CD4-positive, alpha-beta T cell (primary cell): ENCODE measurements at regions not wholly inside any gene's neighbourhood (a gene's known extent, or its start where the extent isn't known, plus 50 kb on each side); places are given as distances from the start of the nearest gene placed in this dataset.
"Not testable (repeated sequence)": the region's sequence is repeated elsewhere in the genome, so short reads cannot be mapped to it uniquely, and the experiment has no call there.

Experiments used
- ATAC-seq: fragments of 200-7000 bp; cut with Tn5 transposase; one replicate; pipeline ENCODE4 v1.10.0; 2022; ENCODE audit warnings: mild to moderate bottlenecking; ENCODE audit not compliant: poor library complexity
- CTCF ChIA-PET: fragments of 350-600 bp; sonication (Branson Sonifier 250); formaldehyde crosslinking; loops from one replicate; lab custom pipeline; 2021; ENCODE audit warnings: antibody characterized with exemption, inconsistent platforms; lab: Charles Lee
- POLR2A ChIA-PET: fragments of 350-600 bp; sonication (Branson Sonifier 250); formaldehyde crosslinking; loops from one replicate; lab custom pipeline; 2021; ENCODE audit warnings: antibody characterized with exemption, inconsistent platforms; lab: Charles Lee
- DNase-seq, 14 experiments: peaks; one replicate each; pipeline ENCODE4 v3.0.0-alpha.2; 2013 to 2020; ENCODE audit warnings: mixed read lengths in 2 of 14
- H3K27ac ChIP-seq, 2 donors: one replicate each; pipeline versions ENCODE4 v1.5.1 to v1.7.0; 2013; ENCODE audit warnings: low read length in 2 of 2, low read depth in 1 of 2, mild to moderate bottlenecking in 1 of 2
- H3K27me3 ChIP-seq, 2 experiments: 1 replicate in 1 of 2; 2 replicates in 1 of 2; pipeline versions ENCODE4 v1.6.1 to v1.7.0; 2013; ENCODE audit warnings: low read length in 2 of 2, control low read depth in 1 of 2, mild to moderate bottlenecking in 1 of 2, moderate library complexity in 1 of 2; ENCODE audit not compliant: insufficient read depth in 2 of 2, control insufficient read depth in 1 of 2
- H3K36me3 ChIP-seq: one replicate; pipeline ENCODE4 v1.6.1; 2013; ENCODE audit warnings: low read length, control low read depth; ENCODE audit not compliant: insufficient read depth
- H3K4me1 ChIP-seq: one replicate; pipeline ENCODE4 v1.6.1; 2013; ENCODE audit warnings: low read length, control low read depth; ENCODE audit not compliant: insufficient read depth
- H3K4me3 ChIP-seq: one replicate; pipeline ENCODE4 v1.5.1; 2013; ENCODE audit warnings: mild to moderate bottlenecking, low read length, moderate library complexity
- H3K9me3 ChIP-seq, 2 experiments: 1 replicate in 1 of 2; 2 replicates in 1 of 2; pipeline versions ENCODE4 v1.6.1 to v1.7.0; 2013; ENCODE audit warnings: low read length in 2 of 2, mild to moderate bottlenecking in 2 of 2, control low read depth in 1 of 2, moderate library complexity in 1 of 2; ENCODE audit not compliant: control insufficient read depth in 1 of 2, insufficient read depth in 1 of 2
- H3K27ac Mint-ChIP-seq: one replicate; pipeline ENCODE4 v1.8.0; 2020; ENCODE audit warnings: mixed read lengths
- H3K27me3 Mint-ChIP-seq: one replicate; pipeline ENCODE4 v1.8.0; 2021; ENCODE audit warnings: mixed read lengths
- H3K36me3 Mint-ChIP-seq: one replicate; pipeline ENCODE4 v1.8.0; 2021; ENCODE audit warnings: low read depth, mixed read lengths
- H3K4me1 Mint-ChIP-seq: one replicate; pipeline ENCODE4 v1.8.0; 2021; ENCODE audit warnings: low read depth, mixed read lengths
- H3K4me3 Mint-ChIP-seq: one replicate; pipeline ENCODE4 v1.8.0; 2020; ENCODE audit warnings: mild to moderate bottlenecking, mixed read lengths
- H3K9me3 Mint-ChIP-seq: one replicate; pipeline ENCODE4 v1.8.0; 2020; ENCODE audit warnings: mixed read lengths
- CTCF ChIP-seq: fragments of 200-600 bp; IDR thresholded peaks from one replicate; pipeline ENCODE4 v1.8.0; 2022; ENCODE audit warnings: antibody characterized with exemption, mild to moderate bottlenecking
- intact Hi-C, 2 experiments: fragments of 100-400 bp; cut with DNase I in 1 of 2; cut with micrococcal nuclease in 1 of 2; formaldehyde crosslinking; loops; one replicate each; pipeline versions ENCODE4 v1.15.1 to v1.9.0; 2023 to 2025; cut with DNase I, micrococcal nuclease

DNA sequence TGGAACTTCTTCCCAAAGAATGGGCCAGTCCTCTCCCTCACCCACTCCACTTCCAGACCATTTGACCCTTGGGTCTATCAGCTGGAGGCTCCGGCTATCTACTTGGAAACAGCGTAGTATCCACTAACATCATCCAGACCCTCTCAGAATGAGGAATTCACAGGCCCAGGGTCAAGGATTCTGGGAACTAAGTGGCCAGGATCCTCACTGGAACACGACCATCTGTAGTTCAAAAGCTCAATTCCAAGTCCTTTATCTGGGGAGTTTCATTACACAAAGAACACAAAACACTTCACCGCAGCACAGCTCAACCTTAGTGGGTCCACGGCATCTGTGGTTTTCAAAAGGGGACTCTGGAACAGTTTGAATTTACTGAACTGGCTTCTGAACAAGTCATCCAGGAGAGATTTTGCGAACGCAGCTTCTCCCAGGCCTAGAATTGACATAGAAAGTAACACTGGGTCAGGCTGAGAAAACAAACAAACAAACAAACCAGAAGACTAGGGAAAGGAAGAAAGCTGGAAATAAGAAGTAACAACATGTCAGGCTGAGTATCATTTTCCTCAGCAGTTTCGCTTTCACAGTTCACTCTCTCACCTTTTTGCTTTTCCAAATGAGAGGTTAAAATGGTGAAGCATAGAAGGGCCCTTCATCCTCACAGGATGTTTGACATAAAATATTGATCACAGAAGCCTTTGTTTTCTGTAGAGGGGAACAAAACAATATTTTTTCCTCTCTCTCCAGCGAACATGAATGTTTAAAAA lies 57.6 kb upstream of the USP6NL start:
- Histone ChIP-seq H3K27me3 (peaks cover 0 to 2% of the 10 kb centered on the region in 2 experiments), H3K4me1 (peaks cover 3% of the 10 kb centered on the region), H3K9me3 (no peaks in the 10 kb centered on the region), H3K36me3 (no peaks in the 10 kb centered on the region), H3K27ac (no peak overlapping the region), H3K4me3 (no peak overlapping the region)
- Mint-ChIP-seq H3K27me3 (no peaks in the 10 kb centered on the region), H3K27ac (no peak overlapping the region), H3K36me3 (no peaks in the 10 kb centered on the region), H3K4me1 (peaks cover 10% of the 10 kb centered on the region), H3K9me3 (no peaks in the 10 kb centered on the region), H3K4me3 (no peak overlapping the region)
- no peak for TF ChIP-seq CTCF
- ChIA-PET CTCF (no interaction called here), POLR2A (no interaction called here)
- no peak for DNase-seq
- ATAC-seq, result no peak
- intact Hi-C loops, result no loop called here

- DNase-seq, result no peak
- no peak for TF ChIP-seq CTCF
- POLR2A ChIA-PET, result no interaction called here
- intact Hi-C loops, result no loop called here
- H3K27ac Mint-ChIP-seq, result no peak overlapping the region
- CTCF ChIA-PET, result no interaction called here
- no peaks in the 10 kb centered on the region for H3K9me3 ChIP-seq
- H3K36me3 ChIP-seq, result no peaks in the 10 kb centered on the region
- peaks cover 0 to 2% of the 10 kb centered on the region in 2 experiments for H3K27me3 ChIP-seq
- H3K36me3 Mint-ChIP-seq, result no peaks in the 10 kb centered on the region
- H3K4me1 Mint-ChIP-seq, result peaks cover 5% of the 10 kb centered on the region
- H3K27me3 Mint-ChIP-seq, result no peaks in the 10 kb centered on the region
- ATAC-seq, result no peak
- H3K9me3 Mint-ChIP-seq, result no peaks in the 10 kb centered on the region
- peaks cover under 1% of the 10 kb centered on the region for H3K4me1 ChIP-seq
- H3K4me3 Mint-ChIP-seq, result no peak overlapping the region
- H3K27ac ChIP-seq, result no peak overlapping the region
- H3K4me3 ChIP-seq, result no peak overlapping the region
These were observed 56.3 kb upstream of the USP6NL start for GRCh38 chr10:11667756-11668155.

DNA sequence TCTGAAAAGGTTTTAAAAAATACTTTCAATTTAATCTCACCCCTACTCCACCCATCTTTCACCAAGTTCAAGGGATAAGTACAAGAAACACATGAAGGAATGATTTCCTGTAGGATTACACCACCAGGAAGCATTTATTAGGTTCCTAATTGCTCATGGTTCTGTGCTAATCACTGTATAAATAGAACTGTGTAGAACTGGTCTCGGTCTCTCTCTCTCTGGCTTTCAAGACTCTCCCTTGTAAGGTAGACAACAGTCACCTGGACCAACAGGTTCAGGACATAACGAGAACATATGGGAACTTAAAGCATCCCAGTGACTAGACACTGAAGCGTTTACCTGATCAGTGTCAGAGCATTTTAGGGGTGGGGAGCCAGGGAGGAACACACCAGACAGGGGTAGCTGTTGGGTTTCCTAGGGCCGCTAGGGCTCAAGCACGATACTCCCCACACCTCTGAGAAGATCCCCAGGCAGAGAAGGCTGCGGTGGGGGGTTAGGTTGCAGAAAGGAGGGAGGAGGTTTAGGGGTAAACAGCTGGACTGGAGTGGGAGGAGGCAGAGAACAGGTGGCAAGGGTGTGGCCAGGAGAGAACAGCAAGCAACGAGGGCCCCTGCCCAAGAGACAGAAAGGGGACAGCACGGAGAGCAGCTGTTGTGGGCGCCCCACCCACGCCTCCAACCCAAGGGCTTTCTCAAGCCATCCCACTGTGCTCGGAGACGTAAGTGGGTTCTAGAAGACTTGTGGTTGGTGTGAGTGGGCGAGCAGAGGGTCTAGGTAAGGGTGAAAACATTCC lies 52.5 kb upstream of the USP6NL start:
- Mint-ChIP-seq H3K36me3 (no peaks in the 10 kb centered on the region), H3K4me3 (no peak overlapping the region), H3K27ac (no peak overlapping the region), H3K9me3 (no peaks in the 10 kb centered on the region), H3K27me3 (no peaks in the 10 kb centered on the region), H3K4me1 (peaks cover 20% of the 10 kb centered on the region)
- Histone ChIP-seq H3K4me3 (no peak overlapping the region), H3K27ac (no peak overlapping the region), H3K36me3 (no peaks in the 10 kb centered on the region), H3K9me3 (no peaks in the 10 kb centered on the region), H3K27me3 (peaks cover 0 to 2% of the 10 kb centered on the region in 2 experiments), H3K4me1 (peaks cover 5% of the 10 kb centered on the region)
- POLR2A ChIA-PET, result no interaction called here
- no peak for TF ChIP-seq CTCF
- DNase-seq, result no peak
- CTCF ChIA-PET, result no interaction called here
- ATAC-seq, result no peak
- intact Hi-C loops, result no loop called here

- H3K27ac ChIP-seq, H3K4me1 ChIP-seq, H3K36me3 Mint-ChIP-seq, H3K4me3 ChIP-seq, H3K36me3 ChIP-seq, CTCF ChIA-PET, intact Hi-C loops, DNase-seq, H3K4me3 Mint-ChIP-seq, H3K9me3 Mint-ChIP-seq, H3K27ac Mint-ChIP-seq, POLR2A ChIA-PET, H3K27me3 ChIP-seq, H3K27me3 Mint-ChIP-seq, H3K9me3 ChIP-seq, ATAC-seq: not testable (repeated sequence)
- peaks cover 20% of the 10 kb centered on the region for H3K4me1 Mint-ChIP-seq
These were observed 51.7 kb upstream of the USP6NL start for GRCh38 chr10:11663126-11663515.
